Type B pancreatic cell (in vitro differentiated cells): ENCODE measurements at regions not wholly inside any gene's neighbourhood (a gene's known extent, or its start where the extent isn't known, plus 50 kb on each side); places are given as distances from the start of the nearest gene placed in this dataset.

Source experiments
- DNase-seq: peaks from one replicate; pipeline ENCODE4 v3.0.0; 2021; ENCODE audit warnings: mixed read lengths; ENCODE audit not compliant: unreplicated experiment; ENCODE audit errors: extremely low spot score
- H3K27ac Mint-ChIP-seq: 2 replicates; pipeline ENCODE4 v1.8.0; 2021; ENCODE audit warnings: mild to moderate bottlenecking, mixed read lengths
- H3K27me3 Mint-ChIP-seq: 2 replicates; pipeline ENCODE4 v1.8.0; 2021; ENCODE audit warnings: mixed read lengths
- H3K36me3 Mint-ChIP-seq: 2 replicates; pipeline ENCODE4 v1.8.0; 2021; ENCODE audit warnings: mixed read lengths
- H3K4me1 Mint-ChIP-seq: one replicate; pipeline ENCODE4 v1.8.0; 2021; ENCODE audit warnings: mixed read lengths; ENCODE audit not compliant: unreplicated experiment
- H3K4me3 Mint-ChIP-seq: 2 replicates; pipeline ENCODE4 v1.8.0; 2021; ENCODE audit warnings: mild to moderate bottlenecking, mixed read lengths
- H3K9me3 Mint-ChIP-seq: 2 replicates; pipeline ENCODE4 v1.8.0; 2021; ENCODE audit warnings: mixed read lengths
- TF ChIP-seq, protein P1 (sequence below): fragments of 200-600 bp; sonication (generic); conservative IDR thresholded peaks from 2 replicates; pipeline ENCODE4 v1.5.0; 2021; ENCODE audit warnings: antibody characterized with exemption, mild to moderate bottlenecking

- DNase-seq = no peak
- no peaks in the 10 kb centered on the region for H3K36me3 Mint-ChIP-seq
- no peaks in the 10 kb centered on the region for H3K27me3 Mint-ChIP-seq
- TF ChIP-seq, protein P1, sequence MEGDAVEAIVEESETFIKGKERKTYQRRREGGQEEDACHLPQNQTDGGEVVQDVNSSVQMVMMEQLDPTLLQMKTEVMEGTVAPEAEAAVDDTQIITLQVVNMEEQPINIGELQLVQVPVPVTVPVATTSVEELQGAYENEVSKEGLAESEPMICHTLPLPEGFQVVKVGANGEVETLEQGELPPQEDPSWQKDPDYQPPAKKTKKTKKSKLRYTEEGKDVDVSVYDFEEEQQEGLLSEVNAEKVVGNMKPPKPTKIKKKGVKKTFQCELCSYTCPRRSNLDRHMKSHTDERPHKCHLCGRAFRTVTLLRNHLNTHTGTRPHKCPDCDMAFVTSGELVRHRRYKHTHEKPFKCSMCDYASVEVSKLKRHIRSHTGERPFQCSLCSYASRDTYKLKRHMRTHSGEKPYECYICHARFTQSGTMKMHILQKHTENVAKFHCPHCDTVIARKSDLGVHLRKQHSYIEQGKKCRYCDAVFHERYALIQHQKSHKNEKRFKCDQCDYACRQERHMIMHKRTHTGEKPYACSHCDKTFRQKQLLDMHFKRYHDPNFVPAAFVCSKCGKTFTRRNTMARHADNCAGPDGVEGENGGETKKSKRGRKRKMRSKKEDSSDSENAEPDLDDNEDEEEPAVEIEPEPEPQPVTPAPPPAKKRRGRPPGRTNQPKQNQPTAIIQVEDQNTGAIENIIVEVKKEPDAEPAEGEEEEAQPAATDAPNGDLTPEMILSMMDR = no peak
- no peak overlapping the region for H3K27ac Mint-ChIP-seq
- H3K4me1 Mint-ChIP-seq = peaks cover 7% of the 10 kb centered on the region
- H3K4me3 Mint-ChIP-seq = no peak overlapping the region
- no peaks in the 10 kb centered on the region for H3K9me3 Mint-ChIP-seq
Observed at GRCh38 chr13:81988567-81988966, 1647.6 kb upstream of the SPRY2 start.

GRCh38 chr13:81987677-81988357 is 1646.9 kb upstream of the SPRY2 start:
- H3K36me3 Mint-ChIP-seq = no peaks in the 10 kb centered on the region
- H3K4me3 Mint-ChIP-seq = no peak overlapping the region
- H3K27me3 Mint-ChIP-seq = no peaks in the 10 kb centered on the region
- H3K27ac Mint-ChIP-seq = no peak overlapping the region
- TF ChIP-seq, protein P1 = no peak
- no peaks in the 10 kb centered on the region for H3K9me3 Mint-ChIP-seq
- DNase-seq = no peak
- peaks cover 7% of the 10 kb centered on the region for H3K4me1 Mint-ChIP-seq

GRCh38 chr13:81987159-81987558 is 1646.2 kb upstream of the SPRY2 start:
- no peak for DNase-seq
- no peaks in the 10 kb centered on the region for H3K27me3 Mint-ChIP-seq
- no peaks in the 10 kb centered on the region for H3K9me3 Mint-ChIP-seq
- no peak overlapping the region for H3K4me3 Mint-ChIP-seq
- TF ChIP-seq, protein P1 = no peak
- H3K27ac Mint-ChIP-seq = no peak overlapping the region
- no peaks in the 10 kb centered on the region for H3K36me3 Mint-ChIP-seq
- H3K4me1 Mint-ChIP-seq = peaks cover 7% of the 10 kb centered on the region

DNA sequence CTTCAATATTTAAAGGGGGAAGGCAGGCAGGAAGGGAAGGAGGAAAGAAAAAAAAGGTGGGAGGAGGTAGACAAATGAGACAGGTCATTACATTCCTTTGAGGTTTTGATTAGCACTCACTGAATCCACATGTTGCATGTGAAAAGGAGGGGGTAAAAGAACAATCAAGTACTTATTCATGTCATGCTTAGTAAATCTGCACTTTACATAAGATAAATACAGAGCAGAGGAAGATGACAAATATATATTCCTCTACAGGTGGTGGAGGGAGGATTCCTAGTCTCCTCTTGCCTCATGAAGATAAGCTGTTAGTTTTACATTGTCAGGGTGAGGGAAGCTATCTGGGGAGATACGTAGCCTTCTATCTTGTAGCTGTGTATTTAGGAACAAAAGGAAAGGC is 1645.4 kb upstream of the SPRY2 start:
- Mint-ChIP-seq H3K27me3 (no peaks in the 10 kb centered on the region), H3K4me1 (peaks cover 7% of the 10 kb centered on the region), H3K9me3 (no peaks in the 10 kb centered on the region), H3K4me3 (no peak overlapping the region), H3K36me3 (no peaks in the 10 kb centered on the region), H3K27ac (no peak overlapping the region)
- TF ChIP-seq, protein P1 = no peak
- no peak for DNase-seq

DNA sequence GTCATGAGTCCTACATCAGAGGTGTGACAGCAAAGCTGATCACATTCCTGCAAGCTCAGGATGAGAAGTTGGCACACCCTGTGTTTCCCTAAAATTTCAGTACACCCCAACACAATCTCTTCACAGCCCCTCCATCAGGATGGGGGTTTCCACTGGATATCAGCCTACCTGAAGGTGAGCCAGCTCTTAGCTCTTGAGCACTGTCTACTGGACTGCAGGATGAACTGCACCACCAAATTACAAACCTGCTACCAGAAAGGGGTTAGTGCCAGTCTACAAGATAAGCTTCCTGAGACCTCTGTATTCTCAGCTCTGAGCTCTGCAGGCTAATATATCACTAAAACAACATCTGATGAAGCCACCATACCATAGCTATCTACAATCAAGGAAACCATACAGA is 1616.2 kb upstream of the SPRY2 start:
- Mint-ChIP-seq H3K9me3 (no peaks in the 10 kb centered on the region), H3K4me3 (no peak overlapping the region), H3K27me3 (no peaks in the 10 kb centered on the region), H3K4me1 (no peaks in the 10 kb centered on the region), H3K36me3 (no peaks in the 10 kb centered on the region), H3K27ac (no peak overlapping the region)
- no peak for DNase-seq
- TF ChIP-seq, protein P1 = peak; percentile 37
